Peyer's patch (tissue), 4 donors: ENCODE measurements at regions not wholly inside any gene's neighbourhood (a gene's known extent, or its start where the extent isn't known, plus 50 kb on each side); places are given as distances from the start of the nearest gene placed in this dataset.

Source experiments
- DNase-seq, 3 donors: peaks; one replicate each; pipeline ENCODE4 v3.0.0-alpha.2; 2017 to 2019
- H3K27ac ChIP-seq, 4 donors: fragments of 200-600 bp; sonication (generic); one replicate each; pipeline ENCODE4 v1.5.1; 2016 to 2019
- H3K27me3 ChIP-seq, 2 donors: fragments of 200-600 bp; sonication (generic); one replicate each; pipeline ENCODE4 v1.5.1; 2019
- H3K36me3 ChIP-seq, 3 donors: fragments of 200-600 bp; sonication (generic); one replicate each; pipeline ENCODE4 v1.5.1; 2016 to 2019
- H3K4me1 ChIP-seq, 4 donors: fragments of 200-600 bp; sonication (generic); one replicate each; pipeline ENCODE4 v1.5.1; 2016 to 2019
- H3K4me3 ChIP-seq, 4 donors: fragments of 200-600 bp; sonication (generic); 1 replicate in 3 of 4; 2 replicates in 1 of 4; pipeline ENCODE4 v1.5.1; 2016 to 2019; ENCODE audit warnings: mild to moderate bottlenecking in 1 of 4
- H3K9me3 ChIP-seq, 4 donors: fragments of 200-600 bp; sonication (generic); one replicate each; pipeline ENCODE4 v1.5.1; 2016 to 2019; ENCODE audit warnings: mild to moderate bottlenecking in 1 of 4
- CTCF ChIP-seq, 6 experiments: fragments of 450-650 bp in 4 of 6; fragments of 200-600 bp in 2 of 6; sonication (generic) in 1 of 6; IDR thresholded peaks; one replicate each; pipeline ENCODE4 v1.5.1; 2017 to 2019; ENCODE audit warnings: antibody characterized with exemption in 6 of 6, mild to moderate bottlenecking in 3 of 6, moderate library complexity in 1 of 6
- POLR2A ChIP-seq, 2 donors: fragments of 450-650 bp; IDR thresholded peaks; one replicate each; pipeline ENCODE4 v1.5.1; 2017; ENCODE audit warnings: antibody characterized with exemption in 2 of 2, mild to moderate bottlenecking in 2 of 2, moderate library complexity in 2 of 2

- Histone ChIP-seq H3K9me3 (no peaks in the 10 kb centered on the region), H3K27me3 (no peaks in the 10 kb centered on the region), H3K27ac (no peak overlapping the region), H3K36me3 (no peaks in the 10 kb centered on the region), H3K4me1 (no peaks in the 10 kb centered on the region), H3K4me3 (no peak overlapping the region)
- TF ChIP-seq POLR2A (IDR thresholded peaks at IDR 0.05) = no peak
- DNase-seq = no peak
Measured at GRCh38 chr2:188051706-188052105, 240.0 kb upstream of the GULP1 start.

GRCh38 chr2:188065386-188065785 lies 226.3 kb upstream of the GULP1 start:
- H3K36me3 ChIP-seq = no peaks in the 10 kb centered on the region

GRCh38 chr2:188068093-188068492 lies 223.6 kb upstream of the GULP1 start:
- Histone ChIP-seq H3K4me3 (no peak overlapping the region), H3K4me1 (no peaks in the 10 kb centered on the region), H3K27ac (no peak overlapping the region), H3K36me3 (no peaks in the 10 kb centered on the region), H3K27me3 (no peaks in the 10 kb centered on the region), H3K9me3 (no peaks in the 10 kb centered on the region)
- TF ChIP-seq CTCF (IDR thresholded peaks at IDR 0.05) = no peak
- TF ChIP-seq POLR2A (IDR thresholded peaks at IDR 0.05) = no peak
- no peak for DNase-seq

More at GRCh38 chr2:188065386-188065785, 226.3 kb upstream of the GULP1 start:
- DNase-seq = no peak
- H3K27ac ChIP-seq = no peak overlapping the region
- no peak overlapping the region for H3K4me3 ChIP-seq
- no peaks in the 10 kb centered on the region for H3K27me3 ChIP-seq
- TF ChIP-seq POLR2A (IDR thresholded peaks at IDR 0.05) = no peak
- TF ChIP-seq CTCF (IDR thresholded peaks at IDR 0.05) = no peak
- no peaks in the 10 kb centered on the region for H3K4me1 ChIP-seq
- H3K9me3 ChIP-seq = no peaks in the 10 kb centered on the region

GRCh38 chr2:188076149-188077056 lies 215.3 kb upstream of the GULP1 start:
- Histone ChIP-seq H3K4me3 (no peak overlapping the region), H3K9me3 (no peaks in the 10 kb centered on the region), H3K4me1 (no peaks in the 10 kb centered on the region), H3K36me3 (no peaks in the 10 kb centered on the region), H3K27me3 (no peaks in the 10 kb centered on the region), H3K27ac (no peak overlapping the region)
- DNase-seq = no peak
- no peak for TF ChIP-seq CTCF (IDR thresholded peaks at IDR 0.05)
- TF ChIP-seq POLR2A (IDR thresholded peaks at IDR 0.05) = no peak

- no peaks in the 10 kb centered on the region for H3K4me1 ChIP-seq
- H3K4me3 ChIP-seq = no peak overlapping the region
- H3K27me3 ChIP-seq = no peaks in the 10 kb centered on the region
- H3K9me3 ChIP-seq = no peaks in the 10 kb centered on the region
- DNase-seq = no peak
- H3K27ac ChIP-seq = no peak overlapping the region
- no peaks in the 10 kb centered on the region for H3K36me3 ChIP-seq
- no peak for TF ChIP-seq CTCF (IDR thresholded peaks at IDR 0.05)
- no peak for TF ChIP-seq POLR2A (IDR thresholded peaks at IDR 0.05)
Measured at GRCh38 chr2:188077757-188078156, 213.9 kb upstream of the GULP1 start.

- no peak overlapping the region for H3K4me3 ChIP-seq
- no peak overlapping the region for H3K27ac ChIP-seq
- TF ChIP-seq CTCF (IDR thresholded peaks at IDR 0.05) (no peak), POLR2A (IDR thresholded peaks at IDR 0.05) (no peak)
- no peaks in the 10 kb centered on the region for H3K9me3 ChIP-seq
- no peaks in the 10 kb centered on the region for H3K36me3 ChIP-seq
- no peak for DNase-seq
- no peaks in the 10 kb centered on the region for H3K4me1 ChIP-seq
- H3K27me3 ChIP-seq = no peaks in the 10 kb centered on the region
Measured at GRCh38 chr2:188078534-188078933, 213.1 kb upstream of the GULP1 start.
